Hematopoietic multipotent progenitor cell (in vitro differentiated cells): ENCODE measurements at regions not wholly inside any gene's neighbourhood (a gene's known extent, or its start where the extent isn't known, plus 50 kb on each side); places are given as distances from the start of the nearest gene placed in this dataset.
"Not testable (repeated sequence)": the region's sequence is repeated elsewhere in the genome, so short reads cannot be mapped to it uniquely, and the experiment has no call there.

Experiments used
- DNase-seq, 3 donors: peaks; one replicate each; pipeline ENCODE4 v3.0.0-alpha.2; 2011 to 2015; ENCODE audit warnings: low read depth in 2 of 3, low spot score in 2 of 3

DNA sequence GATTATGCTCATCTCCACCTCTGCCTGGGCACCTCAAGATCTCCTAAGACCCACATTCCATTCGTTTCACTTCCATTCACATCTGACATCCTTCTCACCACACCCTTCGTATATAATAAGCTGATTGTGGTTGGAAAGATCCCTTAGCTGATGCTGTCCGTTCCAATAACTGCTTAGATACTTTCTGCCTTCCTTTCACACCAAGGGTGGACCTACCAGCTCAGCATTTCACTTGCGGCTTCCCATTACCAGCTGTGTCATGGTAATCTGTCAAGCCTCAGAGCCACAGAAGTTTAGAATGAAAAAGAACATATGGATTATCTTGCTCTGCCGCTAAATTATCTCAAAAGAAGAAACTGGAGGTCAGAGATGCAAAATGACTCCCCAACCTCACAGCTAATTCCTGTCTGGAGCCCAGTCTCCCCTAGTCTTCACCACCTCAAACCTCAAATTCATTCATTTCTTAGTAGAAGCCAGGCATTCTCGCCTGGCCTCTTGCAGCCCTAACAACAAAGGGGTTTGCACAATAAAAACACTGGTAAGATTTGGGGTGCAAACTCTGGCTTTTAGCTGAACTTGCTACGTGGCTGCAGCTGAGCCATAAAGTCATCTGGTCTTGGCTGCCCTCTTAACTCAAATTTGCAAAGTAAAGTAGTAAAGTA is 182.8 kb upstream of the HS3ST3A1 start:
- no peak for DNase-seq

DNA sequence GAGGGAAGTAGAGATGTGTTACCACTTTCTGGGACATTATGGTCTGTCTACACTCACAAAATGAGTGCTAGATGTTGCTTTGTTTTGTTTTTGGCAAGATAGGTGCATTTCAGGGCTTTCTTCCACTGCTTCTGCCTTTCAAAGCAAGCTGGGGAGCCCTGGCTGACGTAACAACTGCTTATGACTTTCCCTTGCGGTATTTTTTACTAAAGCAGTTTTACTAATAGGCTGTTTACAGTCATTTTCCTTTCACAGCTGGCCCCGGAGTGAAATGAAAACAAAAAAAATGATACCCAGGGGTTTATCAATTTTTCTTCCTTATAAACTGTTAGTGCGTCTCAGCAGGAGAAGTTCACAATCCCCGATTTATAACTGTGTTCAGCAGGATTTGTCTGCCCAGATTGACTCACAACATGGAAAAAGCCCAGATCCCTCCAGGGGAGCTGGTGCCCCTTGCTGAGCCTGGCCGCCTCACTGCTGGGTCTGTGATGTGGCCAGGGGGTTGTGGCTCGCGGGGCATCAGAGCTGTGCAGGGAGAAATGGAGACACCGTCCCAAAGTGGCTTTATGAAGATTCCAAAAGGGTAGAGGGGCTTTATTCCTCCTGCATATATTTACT is 184.4 kb upstream of the HS3ST3A1 start:
- DNase-seq: no peak

DNA sequence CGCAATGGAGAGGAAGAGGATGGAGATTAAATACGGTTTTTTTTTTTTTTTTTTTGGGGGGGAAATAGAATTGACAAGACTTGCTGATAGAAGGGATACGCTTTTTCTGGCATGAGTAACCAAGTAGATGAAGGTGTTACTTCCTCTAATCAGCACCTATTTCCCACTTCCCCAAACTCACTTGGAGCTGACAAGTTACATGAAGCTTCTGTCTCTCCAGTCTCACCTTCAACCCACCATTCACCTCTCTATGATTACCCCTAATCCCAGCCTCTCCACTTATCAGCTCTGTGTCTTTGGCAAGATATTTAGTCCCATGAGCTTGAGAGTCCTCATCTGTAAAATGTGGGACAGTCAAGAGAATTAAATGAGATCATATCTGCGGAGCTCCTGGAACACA is 185.9 kb upstream of the HS3ST3A1 start:
- DNase-seq: no peak

- no peak for DNase-seq
Observed at GRCh38 chr17:13788385-13788784, 186.7 kb upstream of the HS3ST3A1 start.

GRCh38 chr17:13792314-13792713 is 190.6 kb upstream of the HS3ST3A1 start:
- no peak for DNase-seq

DNA sequence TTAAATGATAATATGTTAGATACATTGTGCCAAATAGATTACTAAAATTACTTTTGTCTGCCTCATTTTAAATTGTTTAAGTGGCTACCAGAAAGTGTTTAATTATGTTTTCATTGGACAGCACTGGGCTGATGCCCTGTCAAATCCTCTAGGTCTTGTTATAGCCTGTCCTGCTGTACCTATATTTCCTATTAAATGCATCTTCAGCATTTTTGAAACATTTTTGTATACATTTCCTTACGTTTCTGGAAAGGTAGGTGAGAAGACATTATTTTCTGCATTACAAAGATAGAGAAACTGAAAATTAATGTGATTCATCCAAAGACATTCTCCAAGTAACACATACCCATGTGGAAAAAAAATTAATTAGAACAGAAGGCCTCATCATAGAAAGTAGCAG is 192.2 kb upstream of the HS3ST3A1 start:
- no peak for DNase-seq

- DNase-seq: no peak
Observed at GRCh38 chr17:13797863-13798262, 196.1 kb upstream of the HS3ST3A1 start.

- peak in 1 of 3 donors; percentile 5 for DNase-seq
Observed at GRCh38 chr17:13806092-13806491, 204.4 kb upstream of the HS3ST3A1 start.

DNA sequence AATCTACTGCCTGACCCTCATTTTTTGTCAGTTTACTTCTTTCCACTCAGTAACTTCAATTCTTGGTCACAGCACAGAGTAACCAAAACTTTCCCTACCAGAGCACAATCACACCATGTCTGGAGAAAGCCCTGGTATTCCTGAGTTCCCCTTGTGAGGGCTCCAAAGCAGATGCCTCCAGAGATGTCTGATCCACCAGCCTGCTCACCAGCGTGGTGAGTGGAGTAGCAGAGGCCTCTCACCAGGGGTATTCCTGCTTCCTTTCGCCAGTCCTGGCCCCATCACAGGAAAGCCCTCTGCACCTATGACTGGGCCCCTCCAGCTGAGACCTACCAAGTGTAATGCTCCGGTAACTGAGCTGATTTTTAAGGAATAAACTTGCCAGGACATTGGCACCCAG is 205.4 kb upstream of the HS3ST3A1 start:
- DNase-seq: no peak

GRCh38 chr17:13812350-13812749 is 210.6 kb upstream of the HS3ST3A1 start:
- DNase-seq: no peak

DNA sequence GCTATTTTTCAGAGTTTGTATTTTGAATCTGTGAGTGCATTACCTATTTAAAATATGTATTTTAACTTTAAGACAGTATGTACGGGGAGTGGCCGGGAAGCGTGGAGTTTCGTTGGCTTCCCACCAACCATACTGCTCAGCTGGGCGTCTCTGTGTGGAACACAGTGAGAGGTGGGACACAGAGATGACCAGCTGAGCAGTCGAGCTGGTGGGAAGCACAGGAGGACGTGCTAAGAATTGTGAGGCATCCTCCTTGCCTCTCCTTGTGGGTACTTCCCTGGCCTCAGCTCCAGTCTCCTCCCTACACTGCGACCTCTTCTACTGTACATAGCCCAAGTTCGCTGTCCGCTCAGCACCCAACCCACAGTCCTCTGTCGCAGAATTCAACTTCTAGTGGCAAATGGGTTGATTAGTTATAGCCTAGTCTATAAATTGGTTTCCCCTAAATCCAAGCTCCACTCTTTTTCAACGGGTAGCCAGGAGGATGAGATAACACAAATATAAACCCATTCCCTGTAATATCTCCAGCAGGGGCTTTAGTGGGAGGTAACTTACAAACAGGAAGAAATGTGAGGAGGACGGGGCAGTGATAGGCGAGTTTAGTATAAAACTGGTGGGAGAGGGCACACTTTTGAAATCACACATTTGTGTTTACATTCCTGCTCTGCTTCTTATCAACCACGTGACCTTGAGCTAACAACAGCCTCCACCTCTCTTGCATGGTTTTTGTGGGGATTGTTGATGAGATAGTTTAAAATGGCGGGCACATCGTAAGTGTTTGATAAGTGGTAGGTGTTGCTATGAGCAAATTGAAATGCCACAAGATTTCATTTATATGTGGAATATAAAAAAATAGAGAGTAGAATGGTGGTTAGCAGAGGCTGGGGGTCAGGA is 211.9 kb upstream of the HS3ST3A1 start:
- DNase-seq: no peak

GRCh38 chr17:13822700-13823099 is 221.0 kb upstream of the HS3ST3A1 start:
- DNase-seq: no peak

DNA sequence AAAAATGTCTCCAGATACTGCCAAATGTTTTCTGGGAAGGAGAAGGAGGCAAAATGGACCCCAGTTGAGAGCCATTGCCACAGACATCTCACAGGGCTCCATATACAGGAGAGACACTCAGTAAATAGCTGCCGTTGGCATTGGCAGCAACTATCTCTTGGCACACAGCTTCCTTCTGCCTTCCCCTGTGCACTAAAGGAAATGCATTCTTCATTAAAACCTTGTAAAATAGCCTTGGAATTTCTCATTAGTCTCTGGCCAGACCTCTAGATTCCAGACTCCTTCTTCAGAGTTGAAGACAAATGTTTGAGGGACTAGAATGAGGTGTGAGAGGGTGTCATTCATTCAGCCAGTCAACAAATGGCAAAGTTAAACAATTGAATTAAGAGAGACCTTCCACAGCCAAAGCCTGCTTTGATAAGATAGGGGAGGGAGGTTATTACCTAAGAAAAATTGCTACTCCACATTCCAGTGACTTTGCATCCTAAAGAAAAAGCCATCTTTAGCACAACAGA is 223.9 kb upstream of the HS3ST3A1 start:
- DNase-seq: no peak

GRCh38 chr17:13827118-13827517 is 225.4 kb upstream of the HS3ST3A1 start:
- DNase-seq: no peak

GRCh38 chr17:13833921-13834320 is 232.2 kb upstream of the HS3ST3A1 start:
- DNase-seq: no peak

DNA sequence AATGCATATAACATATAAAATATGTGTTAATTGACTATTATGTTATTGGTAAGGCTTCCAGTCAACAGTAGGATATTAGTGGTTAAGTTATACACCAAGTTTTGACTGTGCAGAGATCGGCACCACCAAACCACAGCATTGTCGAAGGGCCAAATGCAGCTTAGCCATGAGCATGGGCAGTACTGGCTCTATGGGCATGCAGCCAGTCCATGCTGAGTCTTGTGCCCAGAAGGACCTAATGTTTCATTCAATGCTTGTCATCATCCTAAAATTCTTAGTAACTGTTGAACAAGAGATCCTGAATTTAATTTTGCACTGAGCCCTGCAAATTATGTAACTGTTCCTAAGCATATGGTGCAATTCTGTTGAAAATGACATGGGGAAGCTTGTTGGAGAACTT is 233.4 kb upstream of the HS3ST3A1 start:
- no peak for DNase-seq

GRCh38 chr17:13837417-13837816 is 231.9 kb upstream of the COX10 start:
- no peak for DNase-seq

- no peak for DNase-seq
Observed at GRCh38 chr17:13840254-13840653, 229.1 kb upstream of the COX10 start.

GRCh38 chr17:13843862-13844635 is 225.3 kb upstream of the COX10 start:
- DNase-seq: no peak

- DNase-seq: no peak
Observed at GRCh38 chr17:13851889-13852288, 217.4 kb upstream of the COX10 start.

- DNase-seq: not testable (repeated sequence)
Observed at GRCh38 chr17:13855730-13856129, 213.6 kb upstream of the COX10 start.
